Body of pancreas (tissue), 4 donors: ENCODE measurements at regions not wholly inside any gene's neighbourhood (a gene's known extent, or its start where the extent isn't known, plus 50 kb on each side); places are given as distances from the start of the nearest gene placed in this dataset.

Experiments
- POLR2A ChIP-seq, 3 donors: fragments of 450-650 bp; IDR thresholded peaks; one replicate each; pipeline ENCODE4 v1.6.1; 2016; ENCODE audit warnings: antibody characterized with exemption in 3 of 3, mild to moderate bottlenecking in 2 of 3
- TF ChIP-seq, protein P1 (sequence below), 7 experiments: fragments of 450-650 bp in 4 of 7; fragments of 200-600 bp in 3 of 7; sonication (generic) in 3 of 7; IDR thresholded peaks; one replicate each; pipeline ENCODE4 v1.5.1; 2016 to 2019; ENCODE audit warnings: antibody characterized with exemption in 7 of 7

DNA sequence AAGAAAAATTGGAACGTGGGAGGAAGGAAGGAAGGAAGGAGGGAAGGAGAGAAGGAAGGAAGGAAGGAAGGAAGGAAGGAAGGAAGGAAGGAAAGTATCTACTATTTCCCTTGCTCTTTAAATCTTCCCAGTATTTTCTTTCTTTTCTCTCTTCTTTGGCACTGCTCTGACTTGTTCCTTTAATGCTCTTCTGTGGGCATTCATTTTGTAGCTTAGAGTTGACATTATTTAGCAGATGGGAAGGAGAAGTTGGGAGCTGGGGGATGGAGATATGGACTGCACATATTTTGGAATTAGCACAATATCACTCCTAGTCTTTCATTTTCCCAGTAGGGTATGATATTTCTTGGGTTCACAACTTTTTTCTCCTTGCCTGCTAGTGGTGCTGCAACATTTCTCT is 152.2 kb downstream of the TFAP2B start:
- TF ChIP-seq, protein P1, sequence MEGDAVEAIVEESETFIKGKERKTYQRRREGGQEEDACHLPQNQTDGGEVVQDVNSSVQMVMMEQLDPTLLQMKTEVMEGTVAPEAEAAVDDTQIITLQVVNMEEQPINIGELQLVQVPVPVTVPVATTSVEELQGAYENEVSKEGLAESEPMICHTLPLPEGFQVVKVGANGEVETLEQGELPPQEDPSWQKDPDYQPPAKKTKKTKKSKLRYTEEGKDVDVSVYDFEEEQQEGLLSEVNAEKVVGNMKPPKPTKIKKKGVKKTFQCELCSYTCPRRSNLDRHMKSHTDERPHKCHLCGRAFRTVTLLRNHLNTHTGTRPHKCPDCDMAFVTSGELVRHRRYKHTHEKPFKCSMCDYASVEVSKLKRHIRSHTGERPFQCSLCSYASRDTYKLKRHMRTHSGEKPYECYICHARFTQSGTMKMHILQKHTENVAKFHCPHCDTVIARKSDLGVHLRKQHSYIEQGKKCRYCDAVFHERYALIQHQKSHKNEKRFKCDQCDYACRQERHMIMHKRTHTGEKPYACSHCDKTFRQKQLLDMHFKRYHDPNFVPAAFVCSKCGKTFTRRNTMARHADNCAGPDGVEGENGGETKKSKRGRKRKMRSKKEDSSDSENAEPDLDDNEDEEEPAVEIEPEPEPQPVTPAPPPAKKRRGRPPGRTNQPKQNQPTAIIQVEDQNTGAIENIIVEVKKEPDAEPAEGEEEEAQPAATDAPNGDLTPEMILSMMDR (IDR thresholded peaks at IDR 0.05) = no peak
- no peak for TF ChIP-seq POLR2A (IDR thresholded peaks at IDR 0.05)
